ENCODE measurements at regions not wholly inside any gene's neighbourhood (a gene's known extent, or its start where the extent isn't known, plus 50 kb on each side); places are given as distances from the start of the nearest gene placed in this dataset.

GRCh38 chr2:219692521-219692920 is 65.1 kb downstream of the SLC4A3 start:
- H3K36me3 Mint-ChIP-seq (ENCODE audit: insufficient read depth, unreplicated experiment): no peaks in the 10 kb centered on the region
- POLR2A ChIA-PET: no interaction called here
- no peak for TF ChIP-seq CTCF (IDR thresholded peaks at IDR 0.05; ENCODE audit: unreplicated experiment)
- H3K4me1 Mint-ChIP-seq (ENCODE audit: insufficient read depth, unreplicated experiment): peaks cover 16% of the 10 kb centered on the region
- CTCF ChIA-PET: interaction anchor here (0.6 to 12.7 kb wide), 4 partner anchors 11 to 150 kb away, joined by 3 to 220 read pairs (median 3); no protein-coding TSS in a partner anchor
- no peaks in the 10 kb centered on the region for H3K27me3 Mint-ChIP-seq (ENCODE audit: insufficient read depth, unreplicated experiment)
- intact Hi-C loops (cut with micrococcal nuclease): no loop called here
- H3K4me3 Mint-ChIP-seq (ENCODE audit: unreplicated experiment): no peak overlapping the region
- DNase-seq (ENCODE audit: unreplicated experiment): no peak
- H3K9me3 Mint-ChIP-seq (ENCODE audit: unreplicated experiment): no peaks in the 10 kb centered on the region
- no peak overlapping the region for H3K27ac Mint-ChIP-seq (ENCODE audit: low read depth, unreplicated experiment)
- BruUV-seq (replicated peaks): no TSS peak

- no TSS peak for BruUV-seq (replicated peaks)
- no peak for TF ChIP-seq CTCF (IDR thresholded peaks at IDR 0.05; ENCODE audit: unreplicated experiment)
- ChIA-PET POLR2A (interaction anchor here (0.6 kb wide), 1 partner anchor 124 kb away, joined by 3 read pairs; the partner anchor contains the start of gene OBSL1), CTCF (interaction anchor here (0.6 to 1.4 kb wide), 3 partner anchors 8 to 54 kb away, joined by 4 to 5 read pairs (median 5); no protein-coding TSS in a partner anchor)
- no peaks in the 10 kb centered on the region for H3K36me3 Mint-ChIP-seq (ENCODE audit: insufficient read depth, unreplicated experiment)
- H3K9me3 Mint-ChIP-seq (ENCODE audit: unreplicated experiment): no peaks in the 10 kb centered on the region
- no peak for DNase-seq (ENCODE audit: unreplicated experiment)
- no peak overlapping the region for H3K27ac Mint-ChIP-seq (ENCODE audit: low read depth, unreplicated experiment)
- H3K4me1 Mint-ChIP-seq (ENCODE audit: insufficient read depth, unreplicated experiment): peaks cover 7% of the 10 kb centered on the region
- H3K27me3 Mint-ChIP-seq (ENCODE audit: insufficient read depth, unreplicated experiment): no peaks in the 10 kb centered on the region
- H3K4me3 Mint-ChIP-seq (ENCODE audit: unreplicated experiment): no peak overlapping the region
- intact Hi-C loops (cut with micrococcal nuclease): no loop called here
Measured at GRCh38 chr2:219695145-219695709, 67.8 kb downstream of the SLC4A3 start.

GRCh38 chr2:219697811-219698747 is 70.6 kb downstream of the SLC4A3 start:
- DNase-seq (ENCODE audit: unreplicated experiment): no peak
- Mint-ChIP-seq H3K4me3 (ENCODE audit: unreplicated experiment) (no peak overlapping the region), H3K36me3 (ENCODE audit: insufficient read depth, unreplicated experiment) (no peaks in the 10 kb centered on the region), H3K4me1 (ENCODE audit: insufficient read depth, unreplicated experiment) (peaks cover 17% of the 10 kb centered on the region), H3K9me3 (ENCODE audit: unreplicated experiment) (no peaks in the 10 kb centered on the region), H3K27me3 (ENCODE audit: insufficient read depth, unreplicated experiment) (no peaks in the 10 kb centered on the region), H3K27ac (ENCODE audit: low read depth, unreplicated experiment) (no peak overlapping the region)
- POLR2A ChIA-PET: interaction anchor here (0.6 to 2.0 kb wide), 4 partner anchors 9 to 142 kb away, joined by 3 to 15 read pairs (median 7); no protein-coding TSS in a partner anchor
- TF ChIP-seq CTCF (IDR thresholded peaks at IDR 0.05; ENCODE audit: unreplicated experiment): no peak
- CTCF ChIA-PET: interaction anchor here (0.6 to 8.2 kb wide), 4 partner anchors 8 to 104 kb away, joined by 3 to 77 read pairs (median 4); no protein-coding TSS in a partner anchor
- no TSS peak for BruUV-seq (replicated peaks)
- intact Hi-C loops (cut with micrococcal nuclease): no loop called here
